Thoracic aorta (tissue), 2 donors: ENCODE measurements at regions not wholly inside any gene's neighbourhood (a gene's known extent, or its start where the extent isn't known, plus 50 kb on each side); places are given as distances from the start of the nearest gene placed in this dataset.
"Not testable (repeated sequence)": the region's sequence is repeated elsewhere in the genome, so short reads cannot be mapped to it uniquely, and the experiment has no call there.

Experiments
- ATAC-seq: fragments of 150-250 bp; one replicate; pipeline ENCODE4 v1.8.0; 2017; ENCODE audit warnings: low read depth; ENCODE audit not compliant: insufficient number of reproducible peaks, low FRiP score
- DNase-seq: peaks from one replicate; pipeline ENCODE4 v3.0.0-alpha.2; 2020; ENCODE audit warnings: low spot score
- H3K27ac ChIP-seq, 2 donors: fragments of 200-600 bp; sonication (generic); 1 replicate in 1 of 2; 2 replicates in 1 of 2; pipeline ENCODE4 v1.5.1; 2016; ENCODE audit warnings: mild to moderate bottlenecking in 2 of 2, moderate library complexity in 2 of 2
- H3K27me3 ChIP-seq: fragments of 200-600 bp; sonication (generic); replicated peaks from 2 replicates; pipeline ENCODE4 v1.6.0; 2016; ENCODE audit warnings: mild to moderate bottlenecking; ENCODE audit not compliant: insufficient read depth
- H3K36me3 ChIP-seq: fragments of 200-600 bp; sonication (generic); one replicate; pipeline ENCODE4 v1.5.1; 2016
- H3K4me1 ChIP-seq, 2 donors: fragments of 200-600 bp; sonication (generic); 1 replicate in 1 of 2; 2 replicates in 1 of 2; pipeline versions ENCODE4 v1.5.1 to v1.6.0; 2016; ENCODE audit warnings: low read depth in 2 of 2, mild to moderate bottlenecking in 1 of 2; ENCODE audit not compliant: control insufficient read depth in 1 of 2
- H3K4me3 ChIP-seq: fragments of 200-600 bp; sonication (generic); 2 replicates; pipeline ENCODE4 v1.5.1; 2016; ENCODE audit warnings: mild to moderate bottlenecking
- H3K9me3 ChIP-seq: fragments of 200-600 bp; sonication (generic); 2 replicates; pipeline ENCODE4 v1.5.1; 2016
- TF ChIP-seq, protein P1 (sequence below): fragments of 200-600 bp; sonication (generic); IDR thresholded peaks from one replicate; pipeline ENCODE4 v1.5.1; 2019; ENCODE audit warnings: antibody characterized with exemption

DNA sequence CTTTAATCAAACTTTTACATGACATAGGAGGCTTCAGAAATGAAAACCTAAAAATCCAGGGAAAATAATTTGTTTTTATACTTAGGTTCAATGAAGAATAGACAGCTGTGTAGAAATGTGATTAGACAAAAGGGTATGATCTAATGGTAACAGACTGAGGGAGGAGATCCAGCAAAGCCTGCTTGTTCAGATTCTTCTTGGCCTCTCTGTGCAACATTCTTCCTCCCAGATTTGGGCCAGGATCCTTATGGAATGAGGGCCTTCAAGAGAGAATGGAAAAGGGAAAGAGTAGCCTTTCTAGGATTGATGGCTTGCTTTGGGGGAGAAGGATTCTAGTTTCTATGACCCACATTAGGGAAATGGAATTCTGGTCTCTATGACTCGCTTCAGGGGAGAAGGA is 94.5 kb upstream of the G2E3 start:
- TF ChIP-seq, protein P1, sequence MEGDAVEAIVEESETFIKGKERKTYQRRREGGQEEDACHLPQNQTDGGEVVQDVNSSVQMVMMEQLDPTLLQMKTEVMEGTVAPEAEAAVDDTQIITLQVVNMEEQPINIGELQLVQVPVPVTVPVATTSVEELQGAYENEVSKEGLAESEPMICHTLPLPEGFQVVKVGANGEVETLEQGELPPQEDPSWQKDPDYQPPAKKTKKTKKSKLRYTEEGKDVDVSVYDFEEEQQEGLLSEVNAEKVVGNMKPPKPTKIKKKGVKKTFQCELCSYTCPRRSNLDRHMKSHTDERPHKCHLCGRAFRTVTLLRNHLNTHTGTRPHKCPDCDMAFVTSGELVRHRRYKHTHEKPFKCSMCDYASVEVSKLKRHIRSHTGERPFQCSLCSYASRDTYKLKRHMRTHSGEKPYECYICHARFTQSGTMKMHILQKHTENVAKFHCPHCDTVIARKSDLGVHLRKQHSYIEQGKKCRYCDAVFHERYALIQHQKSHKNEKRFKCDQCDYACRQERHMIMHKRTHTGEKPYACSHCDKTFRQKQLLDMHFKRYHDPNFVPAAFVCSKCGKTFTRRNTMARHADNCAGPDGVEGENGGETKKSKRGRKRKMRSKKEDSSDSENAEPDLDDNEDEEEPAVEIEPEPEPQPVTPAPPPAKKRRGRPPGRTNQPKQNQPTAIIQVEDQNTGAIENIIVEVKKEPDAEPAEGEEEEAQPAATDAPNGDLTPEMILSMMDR = no peak
- H3K36me3 ChIP-seq = no peaks in the 10 kb centered on the region
- DNase-seq (no peak), ATAC-seq (no peak)
- H3K27me3 ChIP-seq = no peaks in the 10 kb centered on the region
- H3K9me3 ChIP-seq = no peaks in the 10 kb centered on the region
- no peaks in the 10 kb centered on the region for H3K4me1 ChIP-seq
- H3K27ac ChIP-seq = no peak overlapping the region
- H3K4me3 ChIP-seq = no peak overlapping the region

- TF ChIP-seq, protein P1 = no peak
- ATAC-seq (no peak), DNase-seq (no peak)
- H3K27ac ChIP-seq = no peak overlapping the region
- H3K9me3 ChIP-seq = no peaks in the 10 kb centered on the region
- H3K36me3 ChIP-seq = no peaks in the 10 kb centered on the region
- H3K4me1 ChIP-seq = no peaks in the 10 kb centered on the region
- no peaks in the 10 kb centered on the region for H3K27me3 ChIP-seq
- H3K4me3 ChIP-seq = no peak overlapping the region
Observed at GRCh38 chr14:30468354-30468753, 90.6 kb upstream of the G2E3 start.

DNA sequence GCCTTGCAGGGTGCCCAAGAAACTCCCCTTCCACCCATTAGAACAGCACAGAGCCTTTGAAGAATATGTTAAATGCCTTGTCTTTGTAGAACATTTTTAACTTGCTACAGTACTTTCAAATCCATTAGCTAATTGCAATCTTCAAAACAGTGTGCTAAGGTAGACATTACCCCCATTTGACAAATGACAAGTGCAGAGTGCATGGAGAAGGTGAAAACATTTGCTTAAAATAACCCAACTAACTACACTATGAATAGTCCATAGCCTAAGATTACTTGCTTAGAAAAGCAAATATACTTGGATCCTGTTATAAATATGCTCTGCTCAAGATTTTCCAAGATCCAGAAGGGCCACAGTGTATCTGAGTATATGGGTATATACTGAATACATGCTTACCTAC is 87.0 kb upstream of the G2E3 start:
- TF ChIP-seq, protein P1 = no peak
- Histone ChIP-seq H3K9me3 (no peaks in the 10 kb centered on the region), H3K4me1 (no peaks in the 10 kb centered on the region), H3K36me3 (no peaks in the 10 kb centered on the region), H3K4me3 (no peak overlapping the region), H3K27ac (no peak overlapping the region), H3K27me3 (no peaks in the 10 kb centered on the region)
- ATAC-seq (no peak), DNase-seq (no peak)

GRCh38 chr14:30473846-30474696 is 84.9 kb upstream of the G2E3 start:
- not testable (repeated sequence) for H3K27ac ChIP-seq, H3K4me3 ChIP-seq, H3K4me1 ChIP-seq, ATAC-seq, H3K36me3 ChIP-seq, H3K27me3 ChIP-seq, DNase-seq, H3K9me3 ChIP-seq

DNA sequence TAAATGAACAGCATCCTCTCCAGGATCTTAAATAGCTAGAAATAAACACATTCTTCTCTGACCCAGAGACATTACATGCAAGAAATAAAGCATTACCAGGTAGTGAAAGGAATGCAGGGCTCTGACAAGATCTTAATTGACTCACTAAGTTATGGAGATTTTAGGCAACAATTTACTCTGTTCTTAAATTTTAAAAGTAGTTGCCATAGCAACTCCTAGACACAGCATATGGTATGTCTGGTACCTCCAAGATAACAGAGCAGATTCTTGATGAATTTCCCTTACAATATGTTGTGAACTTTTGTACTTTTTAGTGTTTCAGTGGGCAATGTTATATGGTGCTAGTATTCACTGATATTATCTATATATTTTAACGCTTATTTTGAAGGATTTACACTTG is 76.7 kb upstream of the G2E3 start:
- DNase-seq (no peak), ATAC-seq (no peak)
- Histone ChIP-seq H3K9me3 (no peaks in the 10 kb centered on the region), H3K27me3 (no peaks in the 10 kb centered on the region), H3K36me3 (no peaks in the 10 kb centered on the region), H3K4me3 (no peak overlapping the region), H3K27ac (no peak overlapping the region), H3K4me1 (no peaks in the 10 kb centered on the region)
- TF ChIP-seq, protein P1 = no peak

DNA sequence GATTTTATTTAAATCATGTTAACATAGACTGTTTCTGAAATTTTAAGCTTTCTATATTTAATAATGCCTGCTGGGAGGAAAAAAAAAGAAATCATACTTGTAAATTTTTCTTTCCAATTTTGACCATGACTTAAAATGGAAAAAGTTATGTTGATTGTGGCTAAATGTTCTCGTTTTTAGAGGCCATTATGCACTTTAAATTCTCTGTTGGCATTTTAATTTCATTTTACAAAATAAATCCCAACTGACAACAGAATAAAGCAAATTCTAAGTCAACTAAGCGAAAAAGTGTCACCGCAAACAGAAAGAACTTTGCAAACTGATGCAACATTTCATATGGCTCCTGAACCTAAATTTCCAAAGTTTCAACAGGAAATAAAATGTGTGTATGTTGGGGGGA is 74.8 kb upstream of the G2E3 start:
- Histone ChIP-seq H3K4me3 (no peak overlapping the region), H3K4me1 (no peaks in the 10 kb centered on the region), H3K36me3 (no peaks in the 10 kb centered on the region), H3K9me3 (no peaks in the 10 kb centered on the region), H3K27me3 (no peaks in the 10 kb centered on the region), H3K27ac (no peak overlapping the region)
- TF ChIP-seq, protein P1 = no peak
- ATAC-seq = no peak
- DNase-seq = no peak
